ENCODE measurements at regions not wholly inside any gene's neighbourhood (a gene's known extent, or its start where the extent isn't known, plus 50 kb on each side); places are given as distances from the start of the nearest gene placed in this dataset.

DNA sequence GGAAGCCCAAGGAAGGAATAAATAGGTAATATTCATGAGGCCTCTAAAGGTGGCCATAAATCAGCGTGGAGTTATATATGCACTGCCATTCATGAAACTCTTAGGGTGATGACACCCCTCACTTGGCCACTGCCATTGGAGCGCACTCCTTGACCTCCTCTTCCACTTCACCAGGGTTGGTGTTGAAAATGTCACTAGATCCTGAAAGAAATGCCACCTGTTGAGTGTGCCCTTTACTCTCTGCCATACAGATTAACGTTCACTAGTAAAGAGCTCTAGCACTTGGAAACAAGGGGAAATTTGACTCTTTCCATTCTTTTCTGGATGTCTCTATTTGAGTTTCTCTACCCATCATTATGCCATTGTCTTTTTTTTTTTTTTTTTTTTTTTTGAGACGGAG lies 83.5 kb upstream of the GREM2 start:
- TF ChIP-seq, protein P1, sequence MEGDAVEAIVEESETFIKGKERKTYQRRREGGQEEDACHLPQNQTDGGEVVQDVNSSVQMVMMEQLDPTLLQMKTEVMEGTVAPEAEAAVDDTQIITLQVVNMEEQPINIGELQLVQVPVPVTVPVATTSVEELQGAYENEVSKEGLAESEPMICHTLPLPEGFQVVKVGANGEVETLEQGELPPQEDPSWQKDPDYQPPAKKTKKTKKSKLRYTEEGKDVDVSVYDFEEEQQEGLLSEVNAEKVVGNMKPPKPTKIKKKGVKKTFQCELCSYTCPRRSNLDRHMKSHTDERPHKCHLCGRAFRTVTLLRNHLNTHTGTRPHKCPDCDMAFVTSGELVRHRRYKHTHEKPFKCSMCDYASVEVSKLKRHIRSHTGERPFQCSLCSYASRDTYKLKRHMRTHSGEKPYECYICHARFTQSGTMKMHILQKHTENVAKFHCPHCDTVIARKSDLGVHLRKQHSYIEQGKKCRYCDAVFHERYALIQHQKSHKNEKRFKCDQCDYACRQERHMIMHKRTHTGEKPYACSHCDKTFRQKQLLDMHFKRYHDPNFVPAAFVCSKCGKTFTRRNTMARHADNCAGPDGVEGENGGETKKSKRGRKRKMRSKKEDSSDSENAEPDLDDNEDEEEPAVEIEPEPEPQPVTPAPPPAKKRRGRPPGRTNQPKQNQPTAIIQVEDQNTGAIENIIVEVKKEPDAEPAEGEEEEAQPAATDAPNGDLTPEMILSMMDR (IDR thresholded peaks at IDR 0.05 in 8 of 11, conservative IDR thresholded peaks at IDR 0.05 in 3 of 11) = no peak
- TF ChIP-seq POLR2A (IDR thresholded peaks at IDR 0.05) = no peak
